ENCODE measurements at regions not wholly inside any gene's neighbourhood (a gene's known extent, or its start where the extent isn't known, plus 50 kb on each side); places are given as distances from the start of the nearest gene placed in this dataset.

- TF ChIP-seq CTCF (IDR thresholded peaks at IDR 0.05 in 4 of 5, conservative IDR thresholded peaks at IDR 0.05 in 1 of 5) (no peak), POLR2A (IDR thresholded peaks at IDR 0.05) (no peak)
These were observed 178.5 kb upstream of the ZBTB20 start for GRCh38 chr3:115325539-115325938.
